NCI-H146 (cell line): ENCODE measurements at regions not wholly inside any gene's neighbourhood (a gene's known extent, or its start where the extent isn't known, plus 50 kb on each side); places are given as distances from the start of the nearest gene placed in this dataset.
"Not testable (repeated sequence)": the region's sequence is repeated elsewhere in the genome, so short reads cannot be mapped to it uniquely, and the experiment has no call there.

Experiments used
- DNase-seq: peaks from one replicate; lab custom pipeline; 2025; lab: John Stamatoyannopoulos, UW

GRCh38 chr7:126177782-126178181 lies 1075.0 kb downstream of the GRM8 start:
- no peak for DNase-seq

GRCh38 chr7:126166645-126167044 lies 1086.1 kb downstream of the GRM8 start:
- no peak for DNase-seq

GRCh38 chr7:126163647-126164046 lies 1089.1 kb downstream of the GRM8 start:
- no peak for DNase-seq

DNA sequence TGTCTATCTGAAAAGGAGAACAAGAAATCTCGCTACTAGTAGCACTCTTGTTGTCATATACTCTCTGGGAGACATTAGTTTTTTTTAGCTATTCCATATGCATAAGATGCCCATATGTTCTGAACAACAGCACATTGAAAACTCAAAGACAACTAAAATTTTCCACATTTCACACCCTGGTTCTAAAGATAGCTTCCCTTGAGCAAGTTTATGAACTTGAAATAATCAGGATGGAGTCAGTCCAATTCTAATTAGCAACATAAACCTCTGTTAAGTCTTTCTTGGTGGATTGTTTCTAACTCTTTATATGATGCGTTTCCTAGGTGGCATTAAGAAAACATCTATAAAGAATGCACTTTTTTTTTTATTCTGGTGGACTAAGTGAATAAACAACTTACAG lies 1095.3 kb downstream of the GRM8 start:
- DNase-seq = no peak

GRCh38 chr7:126150278-126150958 lies 1102.3 kb downstream of the GRM8 start:
- DNase-seq = no peak

GRCh38 chr7:126140858-126141466 lies 1111.8 kb downstream of the GRM8 start:
- DNase-seq = no peak

DNA sequence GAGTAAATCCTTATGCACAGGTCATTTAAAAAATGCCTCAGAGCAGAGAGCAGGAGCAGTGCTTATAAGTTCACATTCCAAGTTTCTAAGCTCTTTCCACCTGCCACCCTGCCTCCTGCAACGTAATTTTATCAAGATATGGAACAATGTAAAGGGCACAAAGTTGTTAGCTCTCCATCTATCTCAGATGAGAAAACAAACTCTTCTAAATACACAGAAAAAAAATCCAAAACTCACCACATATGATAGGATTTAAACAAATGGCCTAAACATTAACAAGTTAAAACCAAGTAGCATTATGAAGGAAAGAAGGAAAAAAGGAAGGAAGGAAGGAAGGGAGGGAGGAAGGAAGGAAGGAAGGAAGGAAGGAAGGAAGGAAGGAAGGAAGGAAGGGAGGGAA lies 1132.8 kb downstream of the GRM8 start:
- DNase-seq = no peak

- DNase-seq = no peak
These were observed 1149.2 kb downstream of the GRM8 start for GRCh38 chr7:126103582-126103981.

- DNase-seq = no peak
These were observed 1153.4 kb upstream of the POT1 start for GRCh38 chr7:126083014-126083413.

DNA sequence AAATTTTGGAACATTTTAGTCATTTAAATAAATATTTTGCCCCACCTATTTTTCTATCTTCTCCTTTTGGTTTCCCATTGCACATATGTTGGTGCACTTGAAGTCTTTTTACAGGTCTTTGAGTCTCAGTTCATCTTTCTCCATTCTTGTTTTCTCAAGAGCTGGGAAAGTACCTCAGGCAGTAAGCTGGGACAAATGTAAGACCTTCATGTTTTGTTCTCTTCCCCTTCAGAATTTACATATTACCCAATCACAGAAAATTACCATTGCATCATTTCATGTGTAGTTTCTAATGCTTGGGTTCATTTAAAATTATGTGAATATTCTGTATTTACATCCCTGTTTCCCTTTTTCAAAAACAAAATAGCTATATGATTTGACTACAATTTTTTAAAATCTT lies 1150.0 kb upstream of the POT1 start:
- DNase-seq = no peak

- no peak for DNase-seq
These were observed 1149.5 kb upstream of the POT1 start for GRCh38 chr7:126079151-126079550.

GRCh38 chr7:126065766-126066165 lies 1136.1 kb upstream of the POT1 start:
- DNase-seq = no peak

DNA sequence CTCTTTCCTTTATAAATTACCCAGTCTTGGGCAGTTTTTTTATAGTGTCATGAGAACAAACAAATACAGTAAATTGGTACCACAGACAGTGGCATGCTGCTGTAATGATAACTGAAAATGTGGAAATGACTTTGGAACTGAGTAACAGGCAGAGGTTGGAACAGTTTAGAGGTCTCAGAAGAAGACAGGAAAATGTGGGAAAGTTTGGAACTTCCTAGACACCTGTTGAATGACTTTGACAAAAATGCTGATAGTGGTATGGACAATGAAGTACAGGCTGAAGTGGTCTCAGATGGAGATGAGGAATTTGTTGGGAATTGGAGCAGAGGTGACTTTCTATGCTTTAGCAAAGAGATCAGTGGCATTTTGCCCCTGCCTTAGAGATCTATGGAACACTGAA lies 1128.4 kb upstream of the POT1 start:
- no peak for DNase-seq

- DNase-seq = not testable (repeated sequence)
These were observed 1127.0 kb upstream of the POT1 start for GRCh38 chr7:126056613-126057012.

GRCh38 chr7:126052229-126052628 lies 1122.6 kb upstream of the POT1 start:
- DNase-seq = no peak

DNA sequence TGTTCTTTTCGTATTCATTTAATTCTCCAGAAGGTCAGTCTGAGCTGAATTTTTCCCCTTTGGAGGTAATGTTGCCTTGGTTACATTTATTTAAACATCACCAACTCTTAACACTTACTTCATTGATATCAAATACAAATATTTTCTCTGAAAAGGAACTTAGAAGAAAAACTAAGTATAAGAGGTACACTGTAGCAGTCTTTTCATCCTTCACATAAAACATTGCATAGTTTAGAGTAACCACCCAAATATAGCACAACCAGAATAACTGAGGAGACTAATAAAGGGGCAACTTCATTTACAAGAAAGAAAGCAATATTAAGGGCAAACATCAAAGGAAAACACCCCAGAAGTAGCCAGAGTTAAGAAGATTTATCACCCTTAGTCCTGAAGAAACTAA lies 1115.0 kb upstream of the POT1 start:
- DNase-seq = no peak

DNA sequence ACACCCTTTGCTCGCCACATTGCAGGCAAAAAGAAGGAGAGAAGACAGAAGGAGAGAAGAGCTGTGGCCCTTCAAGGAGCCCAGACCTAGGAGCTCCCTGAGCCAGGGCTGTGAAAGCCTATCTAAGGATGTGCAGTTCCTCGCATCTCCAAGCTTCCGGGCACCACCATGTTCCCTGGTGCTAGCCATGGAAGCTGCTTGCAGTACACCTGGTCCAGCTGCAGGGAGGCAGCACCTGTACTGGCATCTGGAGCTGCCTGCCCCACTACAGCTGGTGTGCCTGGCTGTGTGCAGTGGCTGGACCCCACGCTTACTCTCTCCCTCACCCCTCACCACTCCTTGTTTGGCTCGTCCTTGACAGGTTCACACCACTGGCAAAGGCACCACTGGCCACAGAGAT lies 1111.8 kb upstream of the POT1 start:
- no peak for DNase-seq

DNA sequence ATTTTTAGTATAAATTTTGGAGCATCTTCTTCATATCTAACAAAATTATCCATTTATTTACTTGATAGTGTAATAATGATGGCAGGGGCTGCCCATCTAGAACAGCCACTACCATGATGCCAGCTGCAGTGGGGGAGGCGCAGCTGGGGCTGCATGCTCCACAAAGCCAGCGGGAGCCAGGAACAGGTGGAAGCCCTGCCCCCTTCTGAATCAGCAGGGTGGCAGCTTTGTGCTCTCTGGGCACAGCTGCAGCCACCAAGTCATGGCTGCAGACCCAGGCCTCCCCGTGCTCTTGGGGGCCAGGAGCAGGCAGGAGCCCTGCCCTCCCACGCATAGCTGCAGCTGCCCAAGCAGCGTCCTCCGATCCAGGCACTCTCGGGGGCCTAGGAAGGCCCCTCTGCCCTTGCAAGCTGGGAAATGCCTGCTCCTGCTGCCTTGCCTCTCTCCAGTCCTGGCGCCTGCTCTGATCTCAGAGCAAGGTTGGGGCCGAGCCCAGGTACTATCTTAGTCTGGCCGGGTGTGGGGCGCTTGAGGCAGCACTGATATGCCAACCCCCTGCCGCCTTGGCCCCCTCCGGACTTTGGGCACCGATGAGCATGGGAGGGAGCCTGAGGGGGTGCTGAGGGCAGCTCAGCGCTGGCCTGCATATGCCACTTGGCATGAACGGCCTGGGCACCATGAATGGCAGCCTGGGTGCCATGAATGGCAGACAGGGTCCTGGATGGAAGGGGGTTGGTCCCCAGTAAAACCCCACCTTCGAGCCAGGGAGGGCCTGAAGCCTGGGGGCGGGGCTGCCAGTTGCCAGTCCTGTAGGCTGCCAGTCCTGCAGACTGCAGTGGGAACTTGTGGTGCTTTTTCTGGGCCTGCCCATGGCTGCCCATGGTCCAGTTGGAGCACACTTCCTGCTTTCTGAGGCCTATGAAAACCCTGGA lies 1110.8 kb upstream of the POT1 start:
- peak; percentile 31 for DNase-seq

- no peak for DNase-seq
These were observed 1096.9 kb upstream of the POT1 start for GRCh38 chr7:126026421-126027088.

- DNase-seq = no peak
These were observed 1092.8 kb upstream of the POT1 start for GRCh38 chr7:126022452-126022851.

- DNase-seq = no peak
These were observed 1087.1 kb upstream of the POT1 start for GRCh38 chr7:126016722-126017121.

DNA sequence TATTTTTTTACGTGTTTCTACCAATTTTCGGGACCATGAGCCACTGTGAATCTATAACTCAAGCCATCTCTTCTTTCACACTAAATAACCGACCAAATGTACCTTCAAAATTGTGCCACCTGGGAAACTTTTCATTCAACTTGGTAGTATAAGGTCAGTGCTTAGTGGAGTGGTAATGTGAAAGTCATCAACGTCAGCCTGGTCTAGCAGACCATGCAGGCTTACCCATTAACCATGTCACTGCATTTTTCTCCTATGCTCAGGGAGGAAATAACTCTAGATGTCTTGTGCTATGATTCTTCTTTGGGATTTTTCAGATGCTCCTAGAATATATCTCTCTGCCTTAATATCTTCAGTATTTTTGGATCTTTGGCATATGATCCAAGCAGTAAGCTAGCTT lies 1075.4 kb upstream of the POT1 start:
- DNase-seq = no peak
